Renal cortex interstitium (tissue), 11 donors: ENCODE measurements at regions not wholly inside any gene's neighbourhood (a gene's known extent, or its start where the extent isn't known, plus 50 kb on each side); places are given as distances from the start of the nearest gene placed in this dataset.
"Not testable (repeated sequence)": the region's sequence is repeated elsewhere in the genome, so short reads cannot be mapped to it uniquely, and the experiment has no call there.

Experiments
- DNase-seq, 11 donors: peaks; one replicate each; pipeline ENCODE4 v3.0.0-alpha.2; 2013; ENCODE audit warnings: low read depth in 9 of 11, low spot score in 4 of 11; ENCODE audit errors: extremely low read depth in 1 of 11

DNA sequence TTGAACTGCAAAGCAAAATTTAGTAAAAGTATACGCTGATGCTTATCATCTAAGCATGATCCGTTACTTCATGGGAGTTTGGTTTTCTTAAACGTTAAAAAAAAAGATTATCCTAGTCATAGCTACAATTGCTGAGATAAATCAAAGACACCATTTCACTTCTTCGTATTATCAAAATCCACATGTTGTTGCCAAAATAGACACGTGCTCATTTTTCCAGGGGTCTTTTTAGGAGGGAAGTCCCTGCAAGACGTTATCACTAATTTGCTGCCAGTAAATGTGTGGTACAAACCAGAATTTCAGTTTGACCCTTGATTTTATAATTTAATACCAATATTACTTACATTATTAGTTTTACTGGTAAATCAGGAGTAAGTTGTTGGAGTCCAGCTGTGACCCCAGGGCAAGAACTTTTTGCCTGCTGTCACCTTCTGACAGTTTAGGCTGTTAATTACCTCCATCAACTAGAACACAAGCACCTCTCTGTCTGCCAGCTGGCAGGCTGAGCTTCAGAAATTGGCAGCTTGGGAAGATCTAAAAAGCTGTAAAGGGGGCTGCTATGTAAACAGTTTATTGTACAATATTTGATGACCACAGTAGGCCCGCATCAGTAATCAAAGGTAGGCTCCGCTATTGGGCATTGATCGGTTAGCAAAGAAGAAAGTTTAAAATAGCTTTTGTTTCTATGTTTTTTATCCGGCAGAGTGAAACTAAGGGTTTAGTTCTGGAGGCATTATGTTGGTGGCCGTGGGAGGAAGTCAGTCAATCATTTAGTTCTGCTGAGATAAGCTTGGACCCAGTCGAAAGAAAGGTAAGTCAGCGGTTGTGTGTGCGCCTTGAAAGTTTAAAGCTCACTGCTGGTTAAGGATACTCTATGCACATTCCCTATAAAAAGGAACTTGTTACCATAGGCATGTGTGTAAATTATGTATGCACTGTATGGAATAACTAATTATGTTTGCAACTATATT lies 196.4 kb downstream of the FBXO8 start:
- DNase-seq = peak in 2 of 11 donors; percentile 3 to 5

DNA sequence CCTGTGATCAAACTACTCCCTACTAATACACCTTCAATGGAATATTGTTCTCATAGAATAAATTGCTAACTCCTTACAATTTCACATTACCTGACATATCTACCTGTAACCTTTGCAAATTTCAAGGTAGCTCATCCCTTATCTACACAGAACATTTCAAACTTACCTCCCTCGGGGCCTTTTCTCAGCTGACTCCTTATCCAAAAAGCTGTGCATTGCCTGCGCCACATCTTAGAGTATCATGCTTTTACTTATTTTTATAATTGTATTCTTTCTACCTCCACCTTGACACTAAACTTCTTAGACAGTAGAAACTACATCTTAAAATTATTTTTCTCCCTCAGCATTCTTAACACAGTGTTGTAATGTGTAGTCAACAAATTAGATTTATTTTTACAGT lies 198.5 kb downstream of the FBXO8 start:
- no peak for DNase-seq

DNA sequence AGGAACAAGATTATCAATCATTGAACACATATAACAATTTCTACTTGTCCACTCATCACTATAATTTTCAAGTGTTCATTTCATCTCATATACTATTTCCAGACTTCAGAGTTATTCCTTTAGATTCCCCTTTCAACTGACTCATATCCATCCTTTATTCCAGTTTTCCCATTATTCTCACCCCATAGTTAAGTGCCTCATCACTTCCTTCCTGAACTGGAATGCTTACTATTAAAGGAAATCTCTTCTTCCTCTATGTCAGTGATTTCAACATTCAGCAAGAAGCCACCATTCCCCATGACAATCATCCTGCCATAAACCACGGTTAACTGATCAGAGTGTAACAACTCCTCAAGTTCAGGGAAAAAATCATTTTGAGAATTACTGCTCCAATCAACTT lies 198.9 kb downstream of the FBXO8 start:
- no peak for DNase-seq

GRCh38 chr4:174080361-174080760 lies 203.1 kb downstream of the FBXO8 start:
- DNase-seq = no peak

DNA sequence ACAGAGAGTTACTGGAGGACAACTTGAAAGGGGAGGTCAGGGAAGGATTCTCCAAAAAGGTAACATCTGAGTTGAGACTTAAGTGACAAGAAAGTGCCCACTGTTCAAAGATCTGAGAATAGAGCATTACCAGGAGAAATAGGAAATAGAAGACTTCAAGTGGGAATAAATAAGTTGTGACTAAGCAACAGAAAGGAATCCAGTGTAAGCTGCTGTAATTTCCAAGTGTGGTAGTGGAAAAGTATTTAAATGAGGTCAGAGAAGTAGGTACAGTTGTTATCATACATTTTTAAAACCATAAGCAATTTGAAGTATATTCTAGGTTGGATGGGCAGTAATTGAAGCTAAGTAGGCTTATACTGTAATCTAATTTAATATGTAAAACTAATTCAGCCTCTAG lies 211.9 kb downstream of the FBXO8 start:
- no peak for DNase-seq

DNA sequence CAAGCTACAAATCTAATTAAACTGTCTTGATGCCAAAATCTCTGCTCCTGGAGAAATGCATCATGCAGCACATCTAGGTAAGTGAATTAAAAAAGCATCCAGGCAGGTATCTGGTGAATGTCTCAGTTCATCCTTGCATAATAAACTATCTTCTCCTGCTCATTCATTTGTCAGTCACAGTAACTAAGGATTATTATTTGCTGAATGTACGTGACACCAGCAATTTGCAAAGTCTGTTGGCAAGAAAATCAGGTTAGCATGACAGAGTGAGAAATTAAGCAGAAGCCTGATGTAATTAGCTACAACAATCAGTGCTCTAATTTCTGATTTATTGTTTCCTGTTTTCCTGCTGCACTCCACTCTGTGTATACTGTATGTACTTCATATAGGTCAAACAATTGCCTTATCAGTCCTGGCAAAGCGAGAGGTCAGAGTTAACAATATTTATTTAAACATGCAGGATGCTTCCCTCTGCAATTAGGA lies 213.6 kb downstream of the FBXO8 start:
- no peak for DNase-seq

GRCh38 chr4:174066611-174067205 lies 216.8 kb downstream of the FBXO8 start:
- DNase-seq = no peak

DNA sequence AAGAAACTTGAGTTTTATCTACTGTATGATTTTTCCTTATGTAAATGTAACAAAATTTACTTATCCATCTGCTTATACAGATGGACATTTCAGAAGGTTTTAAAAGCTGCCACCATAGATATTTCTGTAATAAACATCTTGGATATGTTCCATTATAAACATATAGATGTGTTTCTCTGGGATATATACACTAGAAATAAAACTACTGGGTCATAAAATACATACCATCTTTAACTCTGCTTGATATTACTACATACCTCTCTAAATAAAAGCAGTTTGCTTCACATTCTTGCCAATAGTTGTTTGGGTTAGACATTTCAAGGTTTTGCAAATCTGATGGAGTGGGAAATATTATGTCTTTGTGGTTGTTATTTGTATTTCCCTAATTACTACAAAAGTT lies 220.6 kb downstream of the FBXO8 start:
- no peak for DNase-seq

DNA sequence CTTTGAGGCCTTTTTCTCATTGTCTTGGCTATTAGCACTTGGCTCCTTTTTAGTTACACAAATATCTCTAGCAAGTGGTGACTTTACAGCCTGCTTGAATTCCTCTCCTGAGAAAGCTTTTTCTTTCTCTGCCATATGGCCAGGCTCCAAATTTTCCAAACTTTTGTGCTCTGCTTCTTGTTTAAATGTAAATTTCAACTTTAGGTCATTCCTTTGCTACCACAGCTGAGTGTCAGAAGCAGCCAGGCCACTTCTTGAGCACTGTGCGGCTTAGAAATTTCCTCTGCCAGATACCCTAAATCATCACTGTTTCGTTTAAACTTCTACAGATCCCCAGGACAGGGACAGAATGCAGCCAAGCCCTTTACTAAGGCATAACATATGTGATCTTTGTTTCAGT lies 222.4 kb downstream of the FBXO8 start:
- DNase-seq = no peak

DNA sequence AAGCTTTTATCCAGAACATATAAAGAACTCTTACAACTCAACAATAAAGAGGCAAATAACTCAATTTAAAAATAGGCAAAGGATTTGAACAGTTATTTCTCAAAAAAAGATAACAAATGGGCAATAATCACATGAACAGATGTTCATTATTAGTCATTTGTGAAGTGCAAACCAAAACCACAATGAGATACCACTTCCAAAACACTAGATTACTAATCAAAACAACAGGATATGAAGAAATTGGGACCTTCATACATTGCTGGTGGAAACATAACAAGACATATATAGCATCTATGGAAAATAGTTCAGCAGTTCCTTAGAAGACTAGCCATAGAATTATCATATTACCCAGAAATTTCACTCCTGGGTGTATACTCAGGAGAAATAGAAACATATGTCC lies 224.6 kb downstream of the FBXO8 start:
- DNase-seq = no peak

DNA sequence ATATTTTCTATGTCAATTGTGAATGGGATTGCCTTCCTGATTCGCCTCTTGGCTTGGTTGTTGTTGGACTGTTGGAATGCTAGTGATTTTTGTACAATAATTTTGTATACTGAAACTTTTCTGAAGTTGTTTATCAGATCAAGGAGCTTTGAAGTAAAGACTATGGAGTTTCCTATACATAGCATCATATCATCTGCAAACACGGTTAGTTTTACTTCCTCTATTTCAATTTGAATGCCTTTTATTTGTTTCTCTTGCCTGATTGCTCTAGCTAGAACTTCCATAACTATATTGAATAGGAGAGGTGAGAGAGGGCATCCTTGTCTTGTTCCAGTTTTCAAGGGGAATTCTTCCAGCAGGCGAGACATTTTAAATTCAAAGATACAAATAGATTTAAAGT lies 226.5 kb downstream of the FBXO8 start:
- DNase-seq = no peak

- DNase-seq = no peak
These were observed 228.1 kb downstream of the FBXO8 start for GRCh38 chr4:174055344-174055743.

DNA sequence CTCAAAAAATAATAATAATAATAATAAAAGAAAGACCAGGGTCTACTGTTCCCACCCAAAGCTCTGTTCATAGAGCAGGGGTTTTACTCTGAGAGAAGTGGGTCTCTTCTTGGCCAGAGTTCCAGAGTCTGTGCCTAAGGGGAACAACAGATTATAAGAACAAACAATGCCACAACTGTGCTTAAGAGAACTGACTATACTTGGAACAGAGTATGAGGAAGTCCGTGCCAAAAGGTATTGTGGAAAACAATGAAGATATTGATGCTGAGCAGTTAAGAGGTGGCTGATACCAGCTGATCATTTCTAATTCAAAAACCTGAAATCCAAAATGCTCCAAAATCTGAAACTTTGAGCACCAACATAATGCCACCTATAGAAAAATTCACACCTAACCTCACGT lies 229.6 kb downstream of the FBXO8 start:
- DNase-seq = no peak

GRCh38 chr4:174047363-174047762 lies 236.1 kb downstream of the FBXO8 start:
- no peak for DNase-seq

DNA sequence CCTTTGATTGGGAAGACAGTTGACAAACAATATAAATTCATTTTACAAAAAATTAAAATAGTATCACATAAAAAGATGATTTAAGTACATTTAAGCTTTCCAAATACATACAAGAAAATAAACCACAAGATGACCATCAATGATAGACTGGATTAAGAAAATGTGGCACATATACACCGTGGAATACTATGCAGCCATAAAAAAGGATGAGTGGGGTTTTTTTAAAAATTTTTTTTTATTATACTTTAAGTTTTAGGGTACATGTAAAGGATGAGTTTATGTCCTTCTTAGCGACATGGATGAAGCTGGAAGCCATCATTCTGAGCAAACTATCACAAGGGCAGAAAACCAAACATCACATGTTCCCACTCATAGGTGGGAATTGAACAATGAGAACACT lies 237.6 kb downstream of the FBXO8 start:
- not testable (repeated sequence) for DNase-seq

DNA sequence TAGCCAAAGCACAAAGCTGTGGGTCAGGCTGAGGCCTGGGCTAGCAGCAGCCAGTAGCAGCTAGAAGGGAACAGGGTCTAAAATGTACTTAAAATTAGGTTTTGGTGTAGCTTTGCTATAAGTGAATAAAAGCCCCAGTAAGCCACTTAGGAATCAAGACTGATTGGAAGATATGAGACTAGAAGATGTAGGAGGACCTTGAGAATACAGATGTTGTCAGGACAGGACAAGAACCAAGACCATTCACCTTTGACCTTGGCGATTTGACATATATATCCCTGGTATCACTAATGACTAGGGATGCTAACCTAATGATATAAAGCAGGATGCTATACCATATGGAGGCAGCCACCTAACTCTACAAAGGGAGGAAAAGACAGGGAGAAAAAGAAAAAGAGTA lies 238.1 kb downstream of the FBXO8 start:
- no peak for DNase-seq

- no peak for DNase-seq
These were observed 241.8 kb downstream of the FBXO8 start for GRCh38 chr4:174041555-174042105.

DNA sequence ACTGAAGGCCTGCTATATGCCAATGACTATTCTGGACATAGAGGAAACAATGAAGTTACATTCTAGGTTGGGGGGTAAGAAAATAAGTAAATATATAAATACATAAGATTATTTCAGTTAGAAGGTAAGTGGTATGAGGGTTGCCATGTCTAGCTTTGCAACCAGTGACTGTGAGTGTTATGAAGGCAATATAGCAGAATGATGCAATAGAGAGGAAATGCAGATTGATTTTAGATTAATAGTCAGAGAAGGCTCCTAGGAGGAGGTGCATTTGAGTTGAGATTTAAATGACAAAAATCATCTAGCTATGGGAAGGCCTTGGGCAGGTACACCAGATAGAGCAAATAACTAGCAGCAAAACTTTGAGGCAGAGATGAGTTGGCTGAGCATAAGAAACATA lies 243.2 kb downstream of the FBXO8 start:
- no peak for DNase-seq

DNA sequence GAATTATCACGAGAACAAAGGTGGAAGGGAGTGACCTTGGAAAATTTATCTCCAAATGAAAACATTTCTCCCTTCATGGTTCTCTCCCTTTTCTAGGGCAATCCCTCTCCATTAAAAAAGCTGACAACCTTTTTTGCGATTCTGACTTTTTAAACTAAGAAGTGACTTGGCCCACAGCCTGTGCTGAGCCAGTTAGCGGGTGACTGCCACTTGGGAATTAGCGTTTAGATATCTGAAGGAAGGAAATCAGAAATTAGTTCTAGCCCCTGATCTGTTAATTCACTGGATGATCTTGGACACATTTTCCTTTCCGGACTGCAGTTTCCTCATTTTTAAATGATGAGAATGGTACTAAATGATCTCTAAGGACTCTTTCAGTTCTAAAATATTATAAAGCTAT lies 245.0 kb downstream of the FBXO8 start:
- no peak for DNase-seq

GRCh38 chr4:174037631-174038030 lies 245.8 kb downstream of the FBXO8 start:
- DNase-seq = no peak
